SK-N-SH treated with all-trans-retinoic acid at 6 μM for 48 hours (cell line): ENCODE measurements at regions not wholly inside any gene's neighbourhood (a gene's known extent, or its start where the extent isn't known, plus 50 kb on each side); places are given as distances from the start of the nearest gene placed in this dataset.

Source experiments
- ATAC-seq: fragments of 200-7000 bp; cut with Tn5 transposase; 3 replicates; pipeline ENCODE4 v1.9.1; 2020; ENCODE audit warnings: mild to moderate bottlenecking, moderate library complexity
- ARNTL ChIP-seq: fragments of 450-650 bp; formaldehyde crosslinking; IDR thresholded peaks from 2 replicates; pipeline ENCODE4 v1.5.0; 2020; ENCODE audit warnings: low read depth, mild to moderate bottlenecking, moderate library complexity, borderline replicate concordance
- BACH2 ChIP-seq: fragments of 250-450 bp; sonication (Bioruptor Pico); IDR thresholded peaks from 2 replicates; pipeline ENCODE4 v1.9.0; 2021; ENCODE audit warnings: mild to moderate bottlenecking, borderline replicate concordance
- CREB5 ChIP-seq: fragments of 250-450 bp; sonication (Bioruptor Pico); IDR thresholded peaks from 2 replicates; pipeline ENCODE4 v1.5.1; 2020; ENCODE audit warnings: low read depth, mild to moderate bottlenecking, moderate library complexity
- CSDC2 ChIP-seq: fragments of 250-450 bp; sonication (Bioruptor Pico); IDR thresholded peaks from 2 replicates; pipeline ENCODE4 v1.5.0; 2020; ENCODE audit warnings: mild to moderate bottlenecking, moderate library complexity
- CSRNP3 ChIP-seq: fragments of 250-450 bp; sonication (Bioruptor Pico); IDR thresholded peaks from 2 replicates; pipeline ENCODE4 v1.5.1; 2021; ENCODE audit warnings: mild to moderate bottlenecking, moderate library complexity
- ESRRG ChIP-seq: fragments of 250-450 bp; sonication (Bioruptor Pico); IDR thresholded peaks from 2 replicates; pipeline ENCODE4 v1.6.1; 2021; ENCODE audit warnings: mild to moderate bottlenecking
- GLIS3 ChIP-seq: fragments of 250-450 bp; sonication (Bioruptor Pico); IDR thresholded peaks from 2 replicates; pipeline ENCODE4 v1.5.0; 2020; ENCODE audit warnings: mild to moderate bottlenecking, moderate library complexity
- ISL1 ChIP-seq: fragments of 250-450 bp; sonication (Bioruptor Pico); IDR thresholded peaks from 2 replicates; pipeline ENCODE4 v2.1.2; 2022; ENCODE audit warnings: mild to moderate bottlenecking, moderate library complexity
- OSR1 ChIP-seq: fragments of 250-450 bp; sonication (Bioruptor Pico); IDR thresholded peaks from 2 replicates; pipeline ENCODE4 v1.8.0; 2022; ENCODE audit warnings: moderate library complexity, mild to moderate bottlenecking, inconsistent platforms
- PATZ1 ChIP-seq: fragments of 250-450 bp; sonication (Bioruptor Pico); IDR thresholded peaks from 2 replicates; pipeline ENCODE4 v1.8.0; 2020; ENCODE audit warnings: mild to moderate bottlenecking, moderate library complexity, borderline replicate concordance
- POU6F1 ChIP-seq: fragments of 250-450 bp; sonication (Bioruptor Pico); IDR thresholded peaks from 2 replicates; pipeline ENCODE4 v1.8.0; 2021; ENCODE audit warnings: low read depth, mild to moderate bottlenecking, moderate library complexity, borderline replicate concordance
- PPARA ChIP-seq: fragments of 250-450 bp; sonication (Bioruptor Pico); IDR thresholded peaks from 2 replicates; pipeline ENCODE4 v1.5.0; 2020; ENCODE audit warnings: mild to moderate bottlenecking, borderline replicate concordance
- RARB ChIP-seq: fragments of 250-450 bp; sonication (Bioruptor Pico); IDR thresholded peaks from 2 replicates; pipeline ENCODE4 v1.8.0; 2021; ENCODE audit warnings: mild to moderate bottlenecking, moderate library complexity
- TCF4 ChIP-seq: fragments of 250-450 bp; sonication (Bioruptor Pico); IDR thresholded peaks from 2 replicates; pipeline ENCODE4 v1.8.0; 2021; ENCODE audit warnings: mild to moderate bottlenecking, moderate library complexity, borderline replicate concordance
- TOX ChIP-seq: fragments of 250-450 bp; sonication (Bioruptor Pico); IDR thresholded peaks from 2 replicates; pipeline ENCODE4 v1.8.0; 2021; ENCODE audit warnings: mild to moderate bottlenecking, moderate library complexity, borderline replicate concordance
- TSHZ2 ChIP-seq: fragments of 250-450 bp; sonication (Bioruptor Pico); IDR thresholded peaks from 2 replicates; pipeline ENCODE4 v1.5.0; 2020; ENCODE audit warnings: mild to moderate bottlenecking, moderate library complexity
- ZC3H10 ChIP-seq: fragments of 250-450 bp; sonication (Bioruptor Pico); IDR thresholded peaks from 2 replicates; pipeline ENCODE4 v1.5.1; 2021; ENCODE audit warnings: mild to moderate bottlenecking, moderate library complexity
- ZFP3 ChIP-seq: fragments of 250-450 bp; sonication (Bioruptor Pico); IDR thresholded peaks from 2 replicates; pipeline ENCODE4 v1.5.0; 2020; ENCODE audit warnings: mild to moderate bottlenecking, moderate library complexity
- ZFP30 ChIP-seq: fragments of 450-650 bp; formaldehyde crosslinking; IDR thresholded peaks from 2 replicates; pipeline ENCODE4 v1.5.0; 2022; ENCODE audit warnings: mild to moderate bottlenecking, moderate library complexity
- ZNF565 ChIP-seq: fragments of 450-650 bp; formaldehyde crosslinking; conservative IDR thresholded peaks from 2 replicates; pipeline ENCODE4 v1.5.0; 2020; ENCODE audit warnings: low read depth, mild to moderate bottlenecking, moderate library complexity
- ZNF70 ChIP-seq: fragments of 450-650 bp; formaldehyde crosslinking; IDR thresholded peaks from 2 replicates; pipeline ENCODE4 v1.5.0; 2020; ENCODE audit warnings: mild to moderate bottlenecking, moderate library complexity
- ZNF8 ChIP-seq: fragments of 450-650 bp; formaldehyde crosslinking; IDR thresholded peaks from 2 replicates; pipeline ENCODE4 v1.5.0; 2020; ENCODE audit warnings: mild to moderate bottlenecking, moderate library complexity

- ATAC-seq = no peak
- TF ChIP-seq ZFP3 (CRISPR knock-in tag) (no peak), PATZ1 (CRISPR knock-in tag) (no peak), ZNF565 (CRISPR knock-in tag) (no peak), TSHZ2 (no peak), RARB (CRISPR knock-in tag) (no peak), POU6F1 (CRISPR knock-in tag) (no peak), PPARA (CRISPR knock-in tag) (no peak), TCF4 (CRISPR knock-in tag) (no peak), ZNF70 (CRISPR knock-in tag) (no peak), CSRNP3 (CRISPR knock-in tag) (no peak), ARNTL (no peak), GLIS3 (no peak), CSDC2 (CRISPR knock-in tag) (no peak), ZC3H10 (no peak), ZFP30 (CRISPR knock-in tag) (no peak), OSR1 (CRISPR knock-in tag) (no peak), CREB5 (CRISPR knock-in tag) (no peak)
Measured at GRCh38 chr17:51548125-51548524, 287.8 kb downstream of the UTP18 start.

- ATAC-seq = no peak
- TF ChIP-seq TSHZ2 = no peak
- TF ChIP-seq RARB (CRISPR knock-in tag) = no peak
- TF ChIP-seq ZNF8 (CRISPR knock-in tag) = no peak
- no peak for TF ChIP-seq TOX (CRISPR knock-in tag)
- no peak for TF ChIP-seq ESRRG
- no peak for TF ChIP-seq GLIS3
- TF ChIP-seq CREB5 (CRISPR knock-in tag) = no peak
- no peak for TF ChIP-seq BACH2 (CRISPR knock-in tag)
- no peak for TF ChIP-seq CSRNP3 (CRISPR knock-in tag)
- TF ChIP-seq PATZ1 (CRISPR knock-in tag) = no peak
- TF ChIP-seq PPARA (CRISPR knock-in tag) = no peak
- no peak for TF ChIP-seq OSR1 (CRISPR knock-in tag)
- TF ChIP-seq ZNF565 (CRISPR knock-in tag) = no peak
- no peak for TF ChIP-seq ISL1 (CRISPR knock-in tag)
Measured at GRCh38 chr17:51555153-51555552, 294.8 kb downstream of the UTP18 start.
